Osteocyte (in vitro differentiated cells): ENCODE measurements at regions not wholly inside any gene's neighbourhood (a gene's known extent, or its start where the extent isn't known, plus 50 kb on each side); places are given as distances from the start of the nearest gene placed in this dataset.

Experiments used
- DNase-seq: peaks from one replicate; pipeline ENCODE4 v3.0.0; 2021; ENCODE audit warnings: mixed read lengths; ENCODE audit not compliant: unreplicated experiment; ENCODE audit errors: extremely low spot score
- H3K27ac Mint-ChIP-seq: one replicate; pipeline ENCODE4 v1.8.0; 2021; ENCODE audit warnings: mild to moderate bottlenecking, mixed read lengths; ENCODE audit not compliant: unreplicated experiment
- H3K27me3 Mint-ChIP-seq: one replicate; pipeline ENCODE4 v1.8.0; 2021; ENCODE audit warnings: mixed read lengths; ENCODE audit not compliant: unreplicated experiment
- H3K36me3 Mint-ChIP-seq: one replicate; pipeline ENCODE4 v1.8.0; 2021; ENCODE audit warnings: mixed read lengths; ENCODE audit not compliant: unreplicated experiment
- H3K4me1 Mint-ChIP-seq: one replicate; pipeline ENCODE4 v1.8.0; 2021; ENCODE audit warnings: mixed read lengths; ENCODE audit not compliant: unreplicated experiment
- H3K4me3 Mint-ChIP-seq: one replicate; pipeline ENCODE4 v1.8.0; 2021; ENCODE audit warnings: mild to moderate bottlenecking, moderate library complexity, mixed read lengths; ENCODE audit not compliant: unreplicated experiment
- H3K9me3 Mint-ChIP-seq: one replicate; pipeline ENCODE4 v1.8.0; 2021; ENCODE audit warnings: mixed read lengths; ENCODE audit not compliant: unreplicated experiment
- CTCF ChIP-seq: fragments of 200-600 bp; sonication (generic); IDR thresholded peaks from 2 replicates; pipeline ENCODE4 v1.5.0; 2021; ENCODE audit warnings: antibody characterized with exemption, mild to moderate bottlenecking, moderate library complexity

- H3K36me3 Mint-ChIP-seq: no peaks in the 10 kb centered on the region
- no peak overlapping the region for H3K4me3 Mint-ChIP-seq
- no peak for DNase-seq
- no peaks in the 10 kb centered on the region for H3K4me1 Mint-ChIP-seq
- no peaks in the 10 kb centered on the region for H3K9me3 Mint-ChIP-seq
- peaks cover 17% of the 10 kb centered on the region for H3K27me3 Mint-ChIP-seq
- no peak for TF ChIP-seq CTCF
- H3K27ac Mint-ChIP-seq: no peak overlapping the region
These were observed 100.4 kb downstream of the SLC10A2 start for GRCh38 chr13:102965802-102966201.

GRCh38 chr13:102962430-102962829 lies 103.8 kb downstream of the SLC10A2 start:
- Mint-ChIP-seq H3K27me3 (peaks cover 31% of the 10 kb centered on the region), H3K27ac (no peak overlapping the region), H3K9me3 (no peaks in the 10 kb centered on the region), H3K36me3 (no peaks in the 10 kb centered on the region), H3K4me1 (no peaks in the 10 kb centered on the region), H3K4me3 (no peak overlapping the region)
- no peak for TF ChIP-seq CTCF
- DNase-seq: no peak

- Mint-ChIP-seq H3K9me3 (no peaks in the 10 kb centered on the region), H3K4me3 (no peak overlapping the region), H3K36me3 (no peaks in the 10 kb centered on the region), H3K27ac (no peak overlapping the region), H3K27me3 (peaks cover 41% of the 10 kb centered on the region), H3K4me1 (no peaks in the 10 kb centered on the region)
- TF ChIP-seq CTCF: no peak
- no peak for DNase-seq
These were observed 105.3 kb downstream of the SLC10A2 start for GRCh38 chr13:102960959-102961358.

- Mint-ChIP-seq H3K36me3 (no peaks in the 10 kb centered on the region), H3K9me3 (no peaks in the 10 kb centered on the region), H3K4me3 (no peak overlapping the region), H3K27me3 (peaks cover 44% of the 10 kb centered on the region), H3K27ac (no peak overlapping the region), H3K4me1 (no peaks in the 10 kb centered on the region)
- TF ChIP-seq CTCF: no peak
- no peak for DNase-seq
These were observed 109.8 kb downstream of the SLC10A2 start for GRCh38 chr13:102956449-102956848.

- no peak for DNase-seq
- Mint-ChIP-seq H3K9me3 (no peaks in the 10 kb centered on the region), H3K4me3 (no peak overlapping the region), H3K4me1 (no peaks in the 10 kb centered on the region), H3K27me3 (peaks cover 34% of the 10 kb centered on the region), H3K36me3 (no peaks in the 10 kb centered on the region), H3K27ac (no peak overlapping the region)
- no peak for TF ChIP-seq CTCF
These were observed 108.5 kb downstream of the ERCC5 start for GRCh38 chr13:102954350-102954749.
